DND-41 (cell line): ENCODE measurements at regions not wholly inside any gene's neighbourhood (a gene's known extent, or its start where the extent isn't known, plus 50 kb on each side); places are given as distances from the start of the nearest gene placed in this dataset.

Experiments used
- ATAC-seq: fragments of 200-7000 bp; cut with Tn5 transposase; 3 replicates; pipeline ENCODE4 v1.9.1; 2021; ENCODE audit warnings: low read depth; ENCODE audit not compliant: insufficient read depth
- DNase-seq: peaks from one replicate; pipeline ENCODE4 v3.0.0-alpha.2; 2020
- H2AFZ ChIP-seq: 2 replicates; pipeline ENCODE4 v1.6.0; 2012; ENCODE audit warnings: low read depth, low read length
- H3K27ac ChIP-seq: 2 replicates; pipeline ENCODE4 v1.5.1; 2012; ENCODE audit warnings: low read length, inconsistent platforms
- H3K27me3 ChIP-seq: fragments of 200-600 bp; sonication (generic); 2 replicates; pipeline ENCODE4 v1.6.0; 2012; ENCODE audit warnings: low read length, mild to moderate bottlenecking, inconsistent platforms; ENCODE audit not compliant: insufficient read depth, poor library complexity
- H3K36me3 ChIP-seq: 2 replicates; pipeline ENCODE4 v1.5.1; 2012; ENCODE audit warnings: low read length, inconsistent platforms; ENCODE audit not compliant: insufficient read depth
- H3K4me1 ChIP-seq: 2 replicates; pipeline ENCODE4 v1.5.1; 2012; ENCODE audit warnings: mild to moderate bottlenecking, low read length; ENCODE audit not compliant: insufficient read depth
- H3K4me2 ChIP-seq: 2 replicates; pipeline ENCODE4 v1.6.0; 2012; ENCODE audit warnings: mild to moderate bottlenecking, moderate library complexity, low read length, inconsistent platforms; ENCODE audit not compliant: insufficient read depth
- H3K4me3 ChIP-seq, 2 experiments: fragments of 200-600 bp in 1 of 2; shearing (Covaris generic) in 1 of 2; 2 replicates each; pipeline ENCODE4 v1.5.1; 2012 to 2016; ENCODE audit warnings: inconsistent platforms in 2 of 2, low read length in 2 of 2, mild to moderate bottlenecking in 2 of 2, low read depth in 1 of 2, moderate library complexity in 1 of 2
- H3K79me2 ChIP-seq: 2 replicates; pipeline ENCODE4 v1.6.0; 2012; ENCODE audit warnings: low read length, inconsistent platforms; ENCODE audit not compliant: insufficient read depth
- H3K9ac ChIP-seq: 2 replicates; pipeline ENCODE4 v1.6.0; 2012; ENCODE audit warnings: low read depth, mild to moderate bottlenecking, inconsistent platforms, low read length, moderate library complexity
- H3K9me3 ChIP-seq: 2 replicates; pipeline ENCODE4 v1.5.1; 2012; ENCODE audit warnings: low read length, moderate library complexity, mild to moderate bottlenecking, inconsistent platforms; ENCODE audit not compliant: insufficient read depth, severe bottlenecking
- H4K20me1 ChIP-seq: 2 replicates; pipeline ENCODE4 v1.6.0; 2012; ENCODE audit warnings: low read length; ENCODE audit not compliant: insufficient read depth
- CTCF ChIP-seq: IDR thresholded peaks from 2 replicates; pipeline ENCODE4 v1.5.1; 2012; ENCODE audit warnings: borderline replicate concordance, low read length, moderate library complexity, mild to moderate bottlenecking; ENCODE audit not compliant: poor library complexity, severe bottlenecking; ENCODE audit errors: extremely low read depth
- EZH2 ChIP-seq: IDR thresholded peaks from 3 replicates; pipeline ENCODE4 v1.6.1; 2012; ENCODE audit warnings: borderline replicate concordance, low read depth, mild to moderate bottlenecking, moderate library complexity, low read length, inconsistent platforms; ENCODE audit not compliant: severe bottlenecking

- no peak for TF ChIP-seq EZH2
- no peak for TF ChIP-seq CTCF
- DNase-seq (no peak), ATAC-seq (no peak)
- no peaks in the 10 kb centered on the region for H3K4me1 ChIP-seq
- no peaks in the 10 kb centered on the region for H3K27me3 ChIP-seq
- no peak overlapping the region for H2AFZ ChIP-seq
- no peaks in the 10 kb centered on the region for H3K36me3 ChIP-seq
- no peaks in the 10 kb centered on the region for H4K20me1 ChIP-seq
- H3K9me3 ChIP-seq: no peaks in the 10 kb centered on the region
- H3K27ac ChIP-seq: no peak overlapping the region
- H3K9ac ChIP-seq: no peak overlapping the region
- no peak overlapping the region for H3K4me3 ChIP-seq
- no peak overlapping the region for H3K4me2 ChIP-seq
- no peaks in the 10 kb centered on the region for H3K79me2 ChIP-seq
Observed at GRCh38 chr5:10832421-10832820, 71.4 kb upstream of the DAP start.

- no peaks in the 10 kb centered on the region for H3K79me2 ChIP-seq
- no peak overlapping the region for H3K4me3 ChIP-seq
- no peak overlapping the region for H3K4me2 ChIP-seq
- H4K20me1 ChIP-seq: no peaks in the 10 kb centered on the region
- no peaks in the 10 kb centered on the region for H3K4me1 ChIP-seq
- DNase-seq (no peak), ATAC-seq (no peak)
- H3K36me3 ChIP-seq: no peaks in the 10 kb centered on the region
- TF ChIP-seq EZH2: no peak
- TF ChIP-seq CTCF: no peak
- H3K9me3 ChIP-seq: no peaks in the 10 kb centered on the region
- H3K27me3 ChIP-seq: no peaks in the 10 kb centered on the region
- no peak overlapping the region for H2AFZ ChIP-seq
- H3K27ac ChIP-seq: no peak overlapping the region
- no peak overlapping the region for H3K9ac ChIP-seq
Observed at GRCh38 chr5:10831419-10831818, 70.4 kb upstream of the DAP start.

GRCh38 chr5:10828241-10828640 is 67.2 kb upstream of the DAP start:
- no peaks in the 10 kb centered on the region for H3K79me2 ChIP-seq
- H4K20me1 ChIP-seq: no peaks in the 10 kb centered on the region
- H3K9ac ChIP-seq: no peak overlapping the region
- H3K4me3 ChIP-seq: no peak overlapping the region
- no peaks in the 10 kb centered on the region for H3K36me3 ChIP-seq
- no peak overlapping the region for H3K4me2 ChIP-seq
- TF ChIP-seq EZH2: no peak
- no peak for TF ChIP-seq CTCF
- no peak overlapping the region for H2AFZ ChIP-seq
- no peaks in the 10 kb centered on the region for H3K27me3 ChIP-seq
- H3K4me1 ChIP-seq: no peaks in the 10 kb centered on the region
- no peak overlapping the region for H3K27ac ChIP-seq
- DNase-seq (no peak), ATAC-seq (no peak)
- no peaks in the 10 kb centered on the region for H3K9me3 ChIP-seq

GRCh38 chr5:10827571-10827970 is 66.5 kb upstream of the DAP start:
- Histone ChIP-seq H3K4me2 (no peak overlapping the region), H3K79me2 (no peaks in the 10 kb centered on the region), H2AFZ (no peak overlapping the region), H3K4me1 (no peaks in the 10 kb centered on the region), H3K9ac (no peak overlapping the region), H3K4me3 (no peak overlapping the region), H3K27me3 (no peaks in the 10 kb centered on the region), H3K36me3 (no peaks in the 10 kb centered on the region), H4K20me1 (no peaks in the 10 kb centered on the region), H3K27ac (no peak overlapping the region), H3K9me3 (no peaks in the 10 kb centered on the region)
- ATAC-seq: no peak
- no peak for DNase-seq
- TF ChIP-seq EZH2: no peak
- TF ChIP-seq CTCF: no peak
